Naive thymus-derived CD4-positive, alpha-beta T cell (primary cell): ENCODE measurements at regions not wholly inside any gene's neighbourhood (a gene's known extent, or its start where the extent isn't known, plus 50 kb on each side); places are given as distances from the start of the nearest gene placed in this dataset.

ENCODE experiments used
- ATAC-seq: fragments of 150-1000 bp; cut with Tn5 transposase; 2 replicates; pipeline ENCODE4 v1.10.0; 2021; ENCODE audit warnings: mild to moderate bottlenecking, moderate library complexity
- CTCF ChIA-PET: fragments of 350-600 bp; sonication (Branson Sonifier 250); formaldehyde crosslinking; loops from one replicate; lab custom pipeline; 2021; ENCODE audit warnings: antibody characterized with exemption; lab: Charles Lee
- POLR2A ChIA-PET: fragments of 350-600 bp; sonication (Branson Sonifier 250); formaldehyde crosslinking; loops from one replicate; lab custom pipeline; 2021; ENCODE audit warnings: antibody characterized with exemption, inconsistent platforms; lab: Charles Lee
- DNase-seq, 9 donors: peaks; one replicate each; pipeline versions ENCODE4 v3.0.0 to v3.0.0-alpha.2; 2020 to 2022; ENCODE audit warnings: mixed read lengths in 1 of 9
- H3K27ac ChIP-seq: one replicate; pipeline ENCODE4 v1.7.0; 2013; ENCODE audit warnings: mild to moderate bottlenecking, low read depth, low read length, moderate library complexity
- H3K27me3 ChIP-seq, 2 donors: one replicate each; pipeline ENCODE4 v1.7.0; 2013; ENCODE audit warnings: low read length in 2 of 2, mild to moderate bottlenecking in 2 of 2, moderate library complexity in 2 of 2; ENCODE audit not compliant: control insufficient read depth in 2 of 2, insufficient read depth in 2 of 2
- H3K36me3 ChIP-seq, 3 experiments: 1 replicate in 2 of 3; 2 replicates in 1 of 3; pipeline ENCODE4 v1.7.0; 2013; ENCODE audit warnings: low read length in 3 of 3, mild to moderate bottlenecking in 3 of 3, moderate library complexity in 1 of 3; ENCODE audit not compliant: insufficient read depth in 3 of 3, control insufficient read depth in 2 of 3
- H3K4me1 ChIP-seq, 2 donors: one replicate each; pipeline ENCODE4 v1.7.0; 2013; ENCODE audit warnings: low read length in 2 of 2, mild to moderate bottlenecking in 2 of 2, moderate library complexity in 1 of 2; ENCODE audit not compliant: control insufficient read depth in 2 of 2, insufficient read depth in 2 of 2
- H3K4me3 ChIP-seq: 2 replicates; pipeline ENCODE4 v1.7.0; 2013; ENCODE audit warnings: mild to moderate bottlenecking, low read length
- H3K9me3 ChIP-seq, 3 experiments: 1 replicate in 2 of 3; 2 replicates in 1 of 3; pipeline ENCODE4 v1.7.0; 2013; ENCODE audit warnings: low read length in 3 of 3; ENCODE audit not compliant: control insufficient read depth in 2 of 3
- H3K27ac Mint-ChIP-seq, 9 donors: one replicate each; pipeline ENCODE4 v1.8.0; 2020 to 2022; ENCODE audit warnings: mixed read lengths in 9 of 9, mild to moderate bottlenecking in 8 of 9, moderate library complexity in 5 of 9, inconsistent platforms in 2 of 9
- H3K27me3 Mint-ChIP-seq, 5 donors: one replicate each; pipeline ENCODE4 v1.8.0; 2021 to 2022; ENCODE audit warnings: mixed read lengths in 5 of 5, mild to moderate bottlenecking in 1 of 5
- H3K36me3 Mint-ChIP-seq, 5 donors: one replicate each; pipeline ENCODE4 v1.8.0; 2020 to 2022; ENCODE audit warnings: mixed read lengths in 5 of 5, mild to moderate bottlenecking in 3 of 5, inconsistent platforms in 1 of 5
- H3K4me1 Mint-ChIP-seq, 7 donors: one replicate each; pipeline ENCODE4 v1.8.0; 2020 to 2022; ENCODE audit warnings: mixed read lengths in 7 of 7, mild to moderate bottlenecking in 3 of 7, inconsistent platforms in 1 of 7
- H3K4me3 Mint-ChIP-seq, 10 donors: one replicate each; pipeline ENCODE4 v1.8.0; 2020 to 2022; ENCODE audit warnings: mild to moderate bottlenecking in 10 of 10, mixed read lengths in 10 of 10, moderate library complexity in 6 of 10, inconsistent platforms in 2 of 10
- H3K9me3 Mint-ChIP-seq, 11 donors: one replicate each; pipeline ENCODE4 v1.8.0; 2020 to 2022; ENCODE audit warnings: mixed read lengths in 11 of 11, mild to moderate bottlenecking in 4 of 11, inconsistent platforms in 1 of 11, moderate library complexity in 1 of 11
- intact Hi-C, 2 donors: fragments of 100-400 bp; cut with micrococcal nuclease; formaldehyde crosslinking; loops; one replicate each; pipeline ENCODE4 v1.15.1; 2023

GRCh38 chr15:92291900-92292299 is 101.8 kb upstream of the ST8SIA2 start:
- Mint-ChIP-seq H3K4me3 (no peak overlapping the region), H3K27ac (no peak overlapping the region), H3K36me3 (no peaks in the 10 kb centered on the region), H3K4me1 (peaks cover 0 to 5% (median 0%) of the 10 kb centered on the region in 7 donors), H3K27me3 (peaks cover 11 to 49% (median 19%) of the 10 kb centered on the region in 5 donors), H3K9me3 (peaks cover 0 to 5% (median 0%) of the 10 kb centered on the region in 11 donors)
- POLR2A ChIA-PET, result no interaction called here
- no peak for ATAC-seq
- DNase-seq, result no peak
- Histone ChIP-seq H3K9me3 (no peaks in the 10 kb centered on the region), H3K27me3 (no peaks in the 10 kb centered on the region), H3K36me3 (no peaks in the 10 kb centered on the region), H3K4me3 (no peak overlapping the region), H3K4me1 (no peaks in the 10 kb centered on the region), H3K27ac (no peak overlapping the region)
- intact Hi-C loops, result no loop called here
- CTCF ChIA-PET, result no interaction called here

GRCh38 chr15:92294759-92295158 is 98.9 kb upstream of the ST8SIA2 start:
- H3K4me3 ChIP-seq, result no peak overlapping the region
- H3K4me1 Mint-ChIP-seq, result no peaks in the 10 kb centered on the region
- no peaks in the 10 kb centered on the region for H3K36me3 Mint-ChIP-seq
- H3K4me1 ChIP-seq, result no peaks in the 10 kb centered on the region
- intact Hi-C loops, result no loop called here
- no peak for ATAC-seq
- ChIA-PET POLR2A (no interaction called here), CTCF (no interaction called here)
- H3K36me3 ChIP-seq, result no peaks in the 10 kb centered on the region
- peaks cover 0 to 5% (median 0%) of the 10 kb centered on the region in 11 donors for H3K9me3 Mint-ChIP-seq
- no peak overlapping the region for H3K4me3 Mint-ChIP-seq
- no peaks in the 10 kb centered on the region for H3K9me3 ChIP-seq
- DNase-seq, result no peak
- no peak overlapping the region for H3K27ac ChIP-seq
- H3K27me3 ChIP-seq, result no peaks in the 10 kb centered on the region
- no peak overlapping the region for H3K27ac Mint-ChIP-seq
- peaks cover 11 to 43% (median 26%) of the 10 kb centered on the region in 5 donors for H3K27me3 Mint-ChIP-seq

GRCh38 chr15:92304223-92304975 is 89.3 kb upstream of the ST8SIA2 start:
- peaks cover 23 to 60% (median 30%) of the 10 kb centered on the region in 5 donors for H3K27me3 Mint-ChIP-seq
- ChIA-PET POLR2A (no interaction called here), CTCF (no interaction called here)

GRCh38 chr15:92305343-92305742 is 88.3 kb upstream of the ST8SIA2 start:
- Histone ChIP-seq H3K4me1 (no peaks in the 10 kb centered on the region), H3K9me3 (peaks cover 0 to 4% (median 0%) of the 10 kb centered on the region in 3 experiments), H3K36me3 (no peaks in the 10 kb centered on the region), H3K27ac (no peak overlapping the region), H3K27me3 (peaks cover 0 to 5% of the 10 kb centered on the region in 2 donors), H3K4me3 (no peak overlapping the region)
- ChIA-PET CTCF (no interaction called here), POLR2A (no interaction called here)
- Mint-ChIP-seq H3K27ac (no peak overlapping the region), H3K4me3 (no peak overlapping the region), H3K27me3 (peaks cover 23 to 57% (median 30%) of the 10 kb centered on the region in 5 donors), H3K4me1 (no peaks in the 10 kb centered on the region), H3K36me3 (peaks cover 0 to 5% (median 0%) of the 10 kb centered on the region in 5 donors), H3K9me3 (peaks cover 1 to 20% (median 9%) of the 10 kb centered on the region in 11 donors)
- DNase-seq, result no peak
- ATAC-seq, result no peak
- intact Hi-C loops, result no loop called here

More at GRCh38 chr15:92304223-92304975, 89.3 kb upstream of the ST8SIA2 start:
- Mint-ChIP-seq H3K4me3 (no peak overlapping the region), H3K27ac (no peak overlapping the region), H3K4me1 (no peaks in the 10 kb centered on the region), H3K36me3 (peaks cover 0 to 5% (median 0%) of the 10 kb centered on the region in 5 donors), H3K9me3 (peaks cover 1 to 20% (median 11%) of the 10 kb centered on the region in 11 donors)
- no peak for ATAC-seq
- Histone ChIP-seq H3K4me1 (no peaks in the 10 kb centered on the region), H3K4me3 (no peak overlapping the region), H3K36me3 (no peaks in the 10 kb centered on the region), H3K27ac (no peak overlapping the region), H3K9me3 (peaks cover 0 to 4% (median 0%) of the 10 kb centered on the region in 3 experiments), H3K27me3 (peaks cover 0 to 5% of the 10 kb centered on the region in 2 donors)
- intact Hi-C loops, result no loop called here
- no peak for DNase-seq

GRCh38 chr15:92306663-92307062 is 87.0 kb upstream of the ST8SIA2 start:
- no peak overlapping the region for H3K27ac ChIP-seq
- intact Hi-C loops, result no loop called here
- ATAC-seq (no peak), DNase-seq (no peak)
- ChIA-PET CTCF (no interaction called here), POLR2A (no interaction called here)
- Mint-ChIP-seq H3K27me3 (peaks cover 23 to 54% (median 28%) of the 10 kb centered on the region in 5 donors), H3K27ac (no peak overlapping the region), H3K36me3 (peaks cover 0 to 4% (median 2%) of the 10 kb centered on the region in 5 donors), H3K4me3 (no peak overlapping the region), H3K4me1 (no peaks in the 10 kb centered on the region), H3K9me3 (peaks cover under 1 to 12% (median 5%) of the 10 kb centered on the region in 11 donors)
- peaks cover 0 to 5% of the 10 kb centered on the region in 2 donors for H3K27me3 ChIP-seq
- H3K4me3 ChIP-seq, result no peak overlapping the region
- no peaks in the 10 kb centered on the region for H3K4me1 ChIP-seq
- H3K36me3 ChIP-seq, result no peaks in the 10 kb centered on the region
- H3K9me3 ChIP-seq, result no peaks in the 10 kb centered on the region

GRCh38 chr15:92315144-92315543 is 78.5 kb upstream of the ST8SIA2 start:
- no peak overlapping the region for H3K27ac Mint-ChIP-seq
- no peak overlapping the region for H3K27ac ChIP-seq
- no peaks in the 10 kb centered on the region for H3K36me3 ChIP-seq
- H3K27me3 Mint-ChIP-seq, result peaks cover 6 to 38% (median 26%) of the 10 kb centered on the region in 5 donors
- intact Hi-C loops, result no loop called here
- no peaks in the 10 kb centered on the region for H3K4me1 ChIP-seq
- no peaks in the 10 kb centered on the region for H3K27me3 ChIP-seq
- POLR2A ChIA-PET, result no interaction called here
- no peak overlapping the region for H3K4me3 Mint-ChIP-seq
- no peak overlapping the region for H3K4me3 ChIP-seq
- no peaks in the 10 kb centered on the region for H3K9me3 ChIP-seq
- CTCF ChIA-PET, result no interaction called here
- H3K36me3 Mint-ChIP-seq, result peaks cover 0 to 4% (median 0%) of the 10 kb centered on the region in 5 donors
- DNase-seq, result no peak
- no peak for ATAC-seq
- no peaks in the 10 kb centered on the region for H3K4me1 Mint-ChIP-seq
- H3K9me3 Mint-ChIP-seq, result peaks cover 0 to 25% (median 10%) of the 10 kb centered on the region in 11 donors
